Heart left ventricle (tissue), 13 donors: ENCODE measurements at regions not wholly inside any gene's neighbourhood (a gene's known extent, or its start where the extent isn't known, plus 50 kb on each side); places are given as distances from the start of the nearest gene placed in this dataset.

ENCODE experiments used
- POLR2A ChIP-seq, 2 donors: fragments of 450-650 bp; IDR thresholded peaks; one replicate each; pipeline ENCODE4 v1.6.1; 2017; ENCODE audit warnings: antibody characterized with exemption in 2 of 2, mild to moderate bottlenecking in 2 of 2, moderate library complexity in 2 of 2
- TF ChIP-seq, protein P1 (sequence below), 12 donors: fragments of 200-600 bp; sonication (generic) in 4 of 12; IDR thresholded peaks; one replicate each; pipeline versions ENCODE4 v1.5.0 to v1.8.0; 2018 to 2022; ENCODE audit warnings: antibody characterized with exemption in 12 of 12, mild to moderate bottlenecking in 5 of 12
- donor health status: ischemic (EF 13 %, LVEDD 7.1; RV severe dilation, severe dysfunction).
- donor health status: DM: no; HTN: yes; CAD: no.
- donor health status: DM: no; HTN: no; CAD: no.
- donor health status: ischemic (EF 25% LVEDD 6.9; RV normal size, moderate dysfunction).
- donor health status: ischemic (EF 25% LVEDD 5.7; RV mildly dilated, moderate dysfunction).
- donor health status: ischemic (EF 35%, LVEDD 5.7; RV mildly dilated, moderate dysfunction).
- donor health status: nonischemic (EF 11% LVEDD 7.7; RV severe dilation, severe dysfunction).
- donor health status: DM: yes; HTN: yes; CAD: no.
- donor health status: PGD.
- donor health status: ischemic (EF 29% LVEDD 5.4; RV normal size, mild dysfunction).
- donor health status: nonischemic (EF 23%, LVEDD 6.1; RV moderate dilation, normal function).

GRCh38 chr7:136509466-136509865, 359.0 kb upstream of the CHRM2 start:
- TF ChIP-seq, protein P1, sequence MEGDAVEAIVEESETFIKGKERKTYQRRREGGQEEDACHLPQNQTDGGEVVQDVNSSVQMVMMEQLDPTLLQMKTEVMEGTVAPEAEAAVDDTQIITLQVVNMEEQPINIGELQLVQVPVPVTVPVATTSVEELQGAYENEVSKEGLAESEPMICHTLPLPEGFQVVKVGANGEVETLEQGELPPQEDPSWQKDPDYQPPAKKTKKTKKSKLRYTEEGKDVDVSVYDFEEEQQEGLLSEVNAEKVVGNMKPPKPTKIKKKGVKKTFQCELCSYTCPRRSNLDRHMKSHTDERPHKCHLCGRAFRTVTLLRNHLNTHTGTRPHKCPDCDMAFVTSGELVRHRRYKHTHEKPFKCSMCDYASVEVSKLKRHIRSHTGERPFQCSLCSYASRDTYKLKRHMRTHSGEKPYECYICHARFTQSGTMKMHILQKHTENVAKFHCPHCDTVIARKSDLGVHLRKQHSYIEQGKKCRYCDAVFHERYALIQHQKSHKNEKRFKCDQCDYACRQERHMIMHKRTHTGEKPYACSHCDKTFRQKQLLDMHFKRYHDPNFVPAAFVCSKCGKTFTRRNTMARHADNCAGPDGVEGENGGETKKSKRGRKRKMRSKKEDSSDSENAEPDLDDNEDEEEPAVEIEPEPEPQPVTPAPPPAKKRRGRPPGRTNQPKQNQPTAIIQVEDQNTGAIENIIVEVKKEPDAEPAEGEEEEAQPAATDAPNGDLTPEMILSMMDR (IDR thresholded peaks at IDR 0.05), result no peak
- no peak for TF ChIP-seq POLR2A (IDR thresholded peaks at IDR 0.05)
